GM21723 (cell line): ENCODE measurements at regions not wholly inside any gene's neighbourhood (a gene's known extent, or its start where the extent isn't known, plus 50 kb on each side); places are given as distances from the start of the nearest gene placed in this dataset.

ENCODE experiments used
- ATAC-seq: cut with Tn5 transposase; IDR thresholded peaks from one replicate; pipeline ENCODE4 v1.9.1; 2021; ENCODE audit warnings: mild to moderate bottlenecking, moderate library complexity; ENCODE audit not compliant: unreplicated experiment

GRCh38 chr2:16322308-16323125, 343.1 kb downstream of the CYRIA start:
- no peak for ATAC-seq

GRCh38 chr2:16321872-16322271, 343.8 kb downstream of the CYRIA start:
- no peak for ATAC-seq

- no peak for ATAC-seq
Observed at GRCh38 chr2:16321256-16321655, 344.4 kb downstream of the CYRIA start.

- no peak for ATAC-seq
Observed at GRCh38 chr2:16320716-16321115, 344.9 kb downstream of the CYRIA start.

GRCh38 chr2:16319551-16320121, 346.0 kb downstream of the CYRIA start:
- no peak for ATAC-seq

- ATAC-seq, result no peak
Observed at GRCh38 chr2:16318474-16319195, 347.0 kb downstream of the CYRIA start.

GRCh38 chr2:16318051-16318450, 347.6 kb downstream of the CYRIA start:
- ATAC-seq, result no peak

GRCh38 chr2:16317211-16317830, 348.3 kb downstream of the CYRIA start:
- no peak for ATAC-seq

- no peak for ATAC-seq
Observed at GRCh38 chr2:16316456-16317210, 349.0 kb downstream of the CYRIA start.

- ATAC-seq, result no peak
Observed at GRCh38 chr2:16315908-16316307, 349.7 kb downstream of the CYRIA start.

- no peak for ATAC-seq
Observed at GRCh38 chr2:16315458-16315835, 350.2 kb downstream of the CYRIA start.

- no peak for ATAC-seq
Observed at GRCh38 chr2:16314691-16315457, 350.8 kb downstream of the CYRIA start.

- no peak for ATAC-seq
Observed at GRCh38 chr2:16314001-16314400, 351.6 kb downstream of the CYRIA start.

- ATAC-seq, result no peak
Observed at GRCh38 chr2:16313235-16313975, 352.2 kb downstream of the CYRIA start.

- no peak for ATAC-seq
Observed at GRCh38 chr2:16312771-16313170, 352.9 kb downstream of the CYRIA start.

- no peak for ATAC-seq
Observed at GRCh38 chr2:16311521-16312440, 353.9 kb downstream of the CYRIA start.

GRCh38 chr2:16308816-16309215, 356.8 kb downstream of the CYRIA start:
- ATAC-seq, result no peak

GRCh38 chr2:16304876-16305590, 360.6 kb downstream of the CYRIA start:
- no peak for ATAC-seq
